Vagina (tissue), 2 donors: ENCODE measurements at regions not wholly inside any gene's neighbourhood (a gene's known extent, or its start where the extent isn't known, plus 50 kb on each side); places are given as distances from the start of the nearest gene placed in this dataset.
A peak's percentile ranks its signal among the peaks of the same experiment; 100 is the strongest.

ENCODE experiments used
- POLR2A ChIP-seq, 2 donors: fragments of 450-650 bp; IDR thresholded peaks; one replicate each; pipeline ENCODE4 v1.6.1; 2017; ENCODE audit warnings: antibody characterized with exemption in 2 of 2, mild to moderate bottlenecking in 2 of 2, moderate library complexity in 2 of 2
- POLR2AphosphoS5 ChIP-seq, 2 donors: sonication (generic); formaldehyde crosslinking; IDR thresholded peaks; one replicate each; pipeline ENCODE4 v1.9.0; 2017; ENCODE audit warnings: antibody characterized with exemption in 2 of 2, mild to moderate bottlenecking in 2 of 2, low read depth in 1 of 2; ENCODE audit not compliant: insufficient read depth in 1 of 2
- TF ChIP-seq, protein P1 (sequence below), 3 experiments: fragments of 450-650 bp in 2 of 3; fragments of 200-600 bp in 1 of 3; sonication (generic) in 1 of 3; IDR thresholded peaks; one replicate each; pipeline ENCODE4 v1.5.1; 2017 to 2019; ENCODE audit warnings: antibody characterized with exemption in 3 of 3, mild to moderate bottlenecking in 2 of 3, moderate library complexity in 2 of 3

DNA sequence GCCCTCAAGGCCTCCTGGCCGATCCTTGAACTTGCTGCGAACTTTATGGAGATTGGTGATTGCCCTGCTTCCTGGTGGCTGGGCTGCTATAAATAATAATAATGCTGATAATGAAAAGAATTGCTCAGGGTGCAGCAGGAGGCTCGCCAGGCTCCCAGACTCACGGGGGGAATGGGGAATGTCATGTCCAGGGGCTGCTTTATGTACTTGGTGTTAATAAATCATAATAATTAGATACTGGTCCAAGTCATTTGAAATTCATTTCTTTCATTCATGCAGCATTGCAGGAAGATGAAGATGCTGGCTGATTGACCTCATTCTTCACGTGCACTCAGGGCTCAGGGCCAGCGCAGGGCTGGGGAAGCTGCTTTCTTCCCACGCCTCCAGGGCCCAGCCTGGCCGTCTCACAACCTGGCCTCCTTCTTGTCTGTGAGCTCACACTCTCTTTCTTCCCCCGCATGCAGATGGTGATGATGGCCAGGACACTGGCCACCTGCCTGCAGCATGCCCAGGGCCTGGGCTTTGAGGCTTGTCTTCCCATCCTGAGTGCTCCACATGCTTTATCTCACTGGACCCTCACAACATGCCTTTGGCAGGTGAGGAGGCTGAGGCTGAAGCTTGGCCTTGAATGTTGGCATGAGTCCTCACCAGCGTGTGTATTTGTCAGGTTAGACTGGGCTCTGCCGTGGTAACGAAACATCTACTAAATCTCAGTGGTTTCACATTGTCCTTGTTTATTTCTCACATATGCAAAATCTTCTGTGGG lies 138.4 kb upstream of the TNS3 start:
- TF ChIP-seq, protein P1, sequence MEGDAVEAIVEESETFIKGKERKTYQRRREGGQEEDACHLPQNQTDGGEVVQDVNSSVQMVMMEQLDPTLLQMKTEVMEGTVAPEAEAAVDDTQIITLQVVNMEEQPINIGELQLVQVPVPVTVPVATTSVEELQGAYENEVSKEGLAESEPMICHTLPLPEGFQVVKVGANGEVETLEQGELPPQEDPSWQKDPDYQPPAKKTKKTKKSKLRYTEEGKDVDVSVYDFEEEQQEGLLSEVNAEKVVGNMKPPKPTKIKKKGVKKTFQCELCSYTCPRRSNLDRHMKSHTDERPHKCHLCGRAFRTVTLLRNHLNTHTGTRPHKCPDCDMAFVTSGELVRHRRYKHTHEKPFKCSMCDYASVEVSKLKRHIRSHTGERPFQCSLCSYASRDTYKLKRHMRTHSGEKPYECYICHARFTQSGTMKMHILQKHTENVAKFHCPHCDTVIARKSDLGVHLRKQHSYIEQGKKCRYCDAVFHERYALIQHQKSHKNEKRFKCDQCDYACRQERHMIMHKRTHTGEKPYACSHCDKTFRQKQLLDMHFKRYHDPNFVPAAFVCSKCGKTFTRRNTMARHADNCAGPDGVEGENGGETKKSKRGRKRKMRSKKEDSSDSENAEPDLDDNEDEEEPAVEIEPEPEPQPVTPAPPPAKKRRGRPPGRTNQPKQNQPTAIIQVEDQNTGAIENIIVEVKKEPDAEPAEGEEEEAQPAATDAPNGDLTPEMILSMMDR (IDR thresholded peaks at IDR 0.05), result no peak
- TF ChIP-seq POLR2AphosphoS5 (IDR thresholded peaks at IDR 0.05; ENCODE audit: insufficient read depth in 1 of 2, low read depth in 1 of 2) (peak; percentile 16 to 81), POLR2A (IDR thresholded peaks at IDR 0.05) (no peak)
